H1 (cell line): ENCODE measurements at regions not wholly inside any gene's neighbourhood (a gene's known extent, or its start where the extent isn't known, plus 50 kb on each side); places are given as distances from the start of the nearest gene placed in this dataset.

Experiments
- CTCF ChIA-PET: fragments of 300-600 bp; sonication (Branson Sonifier 250); formaldehyde crosslinking; loops from one replicate; lab custom pipeline; 2021; ENCODE audit not compliant: partially characterized antibody; lab: Charles Lee
- POLR2A ChIA-PET: fragments of 300-600 bp; sonication (Branson Sonifier 250); formaldehyde crosslinking; loops from one replicate; lab custom pipeline; 2021; ENCODE audit warnings: inconsistent platforms; ENCODE audit not compliant: partially characterized antibody; lab: Charles Lee
- DNase-seq, 2 experiments: peaks; one replicate each; pipeline versions ENCODE4 v3.0.0 to v3.0.0-alpha.2; 2010 to 2022; ENCODE audit warnings: low spot score in 2 of 2, low read depth in 1 of 2, mixed read lengths in 1 of 2
- FAIRE-seq: peaks from 2 replicates; lab custom pipeline; 2011; peaks lifted over from hg19 to GRCh38; lab: Jason Lieb, UNC
- H2AFZ ChIP-seq: 2 replicates; pipeline ENCODE4 v1.8.1; 2012; ENCODE audit warnings: low read length, inconsistent platforms
- H2AK5ac ChIP-seq: 2 replicates; pipeline ENCODE4 v1.6.1; 2013; ENCODE audit warnings: low read depth, low read length
- H2BK120ac ChIP-seq: replicated peaks from 2 replicates; pipeline ENCODE3; 2013; ENCODE audit warnings: low read depth, low read length, inconsistent platforms
- H2BK12ac ChIP-seq: 2 replicates; pipeline ENCODE4 v1.6.1; 2013; ENCODE audit warnings: low read depth, low read length
- H2BK15ac ChIP-seq: 2 replicates; pipeline ENCODE4 v1.6.1; 2013; ENCODE audit warnings: low read length
- H2BK20ac ChIP-seq: 2 replicates; pipeline ENCODE4 v1.6.1; 2013; ENCODE audit warnings: low read length
- H2BK5ac ChIP-seq: 2 replicates; pipeline ENCODE4 v1.6.1; 2013; ENCODE audit warnings: low read depth, low read length
- H3K14ac ChIP-seq: 2 replicates; pipeline ENCODE4 v1.6.1; 2013; ENCODE audit warnings: inconsistent platforms; ENCODE audit not compliant: insufficient read length
- H3K18ac ChIP-seq: 2 replicates; pipeline ENCODE4 v1.6.1; 2013; ENCODE audit warnings: low read length; ENCODE audit errors: extremely low read depth
- H3K23ac ChIP-seq: 2 replicates; pipeline ENCODE4 v1.6.1; 2013; ENCODE audit warnings: inconsistent platforms; ENCODE audit not compliant: insufficient read length
- H3K23me2 ChIP-seq: 2 replicates; pipeline ENCODE4 v1.6.1; 2013; ENCODE audit warnings: low read depth, low read length
- H3K27ac ChIP-seq: 2 replicates; pipeline ENCODE4 v1.6.1; 2011; ENCODE audit warnings: low read depth, low read length, inconsistent platforms
- H3K27me3 ChIP-seq, 4 experiments: replicated peaks in 1 of 4; 1 replicate in 1 of 4; 2 replicates in 3 of 4; pipeline versions ENCODE4 v1.6.1 to v1.8.1; 2011 to 2013; ENCODE audit warnings: low read length in 3 of 4, mild to moderate bottlenecking in 3 of 4, inconsistent platforms in 2 of 4, mixed read lengths in 2 of 4, moderate library complexity in 1 of 4; ENCODE audit not compliant: control insufficient read depth in 3 of 4, insufficient read depth in 3 of 4; ENCODE audit errors: extremely low read depth in 1 of 4
- H3K36me3 ChIP-seq, 4 experiments: 2 replicates each; pipeline versions ENCODE4 v1.6.1 to v1.8.1; 2011 to 2013; ENCODE audit warnings: mild to moderate bottlenecking in 4 of 4, low read length in 3 of 4, moderate library complexity in 2 of 4, control low read depth in 1 of 4, inconsistent platforms in 1 of 4; ENCODE audit not compliant: insufficient read depth in 4 of 4, control insufficient read depth in 2 of 4
- H3K4ac ChIP-seq: replicated peaks from 2 replicates; pipeline ENCODE3; 2013; ENCODE audit warnings: low read length, low read depth, mixed read lengths, inconsistent platforms; ENCODE audit not compliant: insufficient read length
- H3K4me1 ChIP-seq, 4 experiments: replicated peaks in 1 of 4; 1 replicate in 1 of 4; 2 replicates in 3 of 4; pipeline versions ENCODE4 v1.6.1 to v1.8.1; 2011 to 2013; ENCODE audit warnings: low read length in 3 of 4, inconsistent platforms in 2 of 4, mixed read lengths in 1 of 4; ENCODE audit not compliant: insufficient read depth in 4 of 4, control insufficient read depth in 3 of 4
- H3K4me2 ChIP-seq, 2 experiments: 2 replicates each; pipeline versions ENCODE4 v1.6.1 to v1.8.1; 2011 to 2013; ENCODE audit warnings: low read depth in 2 of 2, low read length in 2 of 2, control low read depth in 1 of 2, inconsistent platforms in 1 of 2, mild to moderate bottlenecking in 1 of 2; ENCODE audit not compliant: insufficient read depth in 1 of 2
- H3K4me3 ChIP-seq, 4 experiments: fragments of 200-600, 300-600 bp in 1 of 4; sonication (generic), shearing (Covaris generic), sonication (Bioruptor Twin) in 1 of 4; 2 replicates each; pipeline versions ENCODE4 v1.5.1 to v1.8.1; 2011 to 2016; ENCODE audit warnings: low read length in 4 of 4, low read depth in 3 of 4, control low read depth in 2 of 4, inconsistent platforms in 2 of 4, mild to moderate bottlenecking in 2 of 4, mixed read lengths in 1 of 4, moderate library complexity in 1 of 4; ENCODE audit not compliant: insufficient read depth in 2 of 4; ENCODE audit errors: extremely low read depth in 1 of 4
- H3K56ac ChIP-seq: replicated peaks from 2 replicates; pipeline ENCODE3; 2013; ENCODE audit warnings: low read depth, mild to moderate bottlenecking, mixed read lengths, low read length, inconsistent platforms; ENCODE audit not compliant: insufficient read length
- H3K79me1 ChIP-seq: 2 replicates; pipeline ENCODE4 v1.6.1; 2013; ENCODE audit warnings: low read depth, low read length, control low read depth
- H3K79me2 ChIP-seq, 2 experiments: 2 replicates each; pipeline versions ENCODE4 v1.6.1 to v1.8.1; 2012 to 2013; ENCODE audit warnings: low read length in 2 of 2, mild to moderate bottlenecking in 2 of 2, inconsistent platforms in 1 of 2; ENCODE audit not compliant: insufficient read depth in 2 of 2, control insufficient read depth in 1 of 2
- H3K9ac ChIP-seq, 4 experiments: replicated peaks in 1 of 4; 1 replicate in 1 of 4; 2 replicates in 3 of 4; pipeline versions ENCODE4 v1.6.1 to v1.8.1; 2011 to 2013; ENCODE audit warnings: low read depth in 3 of 4, low read length in 3 of 4, control low read depth in 2 of 4, mild to moderate bottlenecking in 2 of 4, moderate library complexity in 2 of 4, inconsistent platforms in 1 of 4; ENCODE audit errors: extremely low read depth in 1 of 4
- H3K9me3 ChIP-seq, 2 experiments: 2 replicates each; pipeline versions ENCODE4 v1.6.1 to v1.8.1; 2012 to 2013; ENCODE audit warnings: mild to moderate bottlenecking in 2 of 2, moderate library complexity in 2 of 2, control low read depth in 1 of 2, inconsistent platforms in 1 of 2, low read depth in 1 of 2, low read length in 1 of 2, mixed read lengths in 1 of 2; ENCODE audit not compliant: insufficient read depth in 2 of 2
- H4K20me1 ChIP-seq, 2 experiments: replicated peaks in 1 of 2; 2 replicates each; pipeline versions ENCODE3 to v1.8.1; 2011 to 2013; ENCODE audit warnings: inconsistent platforms in 2 of 2, low read length in 2 of 2, mild to moderate bottlenecking in 1 of 2; ENCODE audit not compliant: insufficient read depth in 2 of 2, control insufficient read depth in 1 of 2
- H4K5ac ChIP-seq: 2 replicates; pipeline ENCODE4 v1.6.1; 2013; ENCODE audit warnings: low read length, low read depth, mixed read lengths, inconsistent platforms; ENCODE audit not compliant: insufficient read length
- H4K8ac ChIP-seq: 2 replicates; pipeline ENCODE4 v1.8.0; 2013; ENCODE audit warnings: mild to moderate bottlenecking, moderate library complexity, low read length, inconsistent platforms; ENCODE audit not compliant: insufficient read depth; ENCODE audit errors: extremely low read depth
- H4K91ac ChIP-seq: replicated peaks from 2 replicates; pipeline ENCODE3; 2013; ENCODE audit warnings: low read length, mixed read lengths, inconsistent platforms; ENCODE audit not compliant: insufficient read length
- CREB1 ChIP-seq: IDR thresholded peaks from 2 replicates; pipeline ENCODE4 v1.6.1; 2012; ENCODE audit warnings: inconsistent platforms
- HDAC2 ChIP-seq, 2 experiments: fragments of 300-600 bp in 1 of 2; sonication (generic) in 1 of 2; IDR thresholded peaks; 2 replicates each; pipeline ENCODE4 v1.6.1; 2011 to 2012; ENCODE audit warnings: low read depth in 2 of 2, low read length in 2 of 2, mild to moderate bottlenecking in 2 of 2, moderate library complexity in 2 of 2, borderline replicate concordance in 1 of 2, inconsistent platforms in 1 of 2
- HDAC6 ChIP-seq: IDR thresholded peaks from one replicate; pipeline ENCODE4 v1.7.1; 2012; ENCODE audit warnings: low read depth, mild to moderate bottlenecking, inconsistent platforms, low read length, moderate library complexity
- KDM5A ChIP-seq: fragments of 200-600 bp; IDR thresholded peaks from 2 replicates; pipeline ENCODE4 v1.7.1; 2012; ENCODE audit warnings: mild to moderate bottlenecking, low read length, inconsistent platforms, mixed read lengths
- NRF1 ChIP-seq: IDR thresholded peaks from 2 replicates; pipeline ENCODE4 v1.6.1; 2011; ENCODE audit warnings: mild to moderate bottlenecking, low read depth, low read length, improper control_type of control experiment
- RNF2 ChIP-seq: fragments of 200-900, 300-1000 bp; sonication (generic); IDR thresholded peaks from 2 replicates; pipeline ENCODE4 v1.7.1; 2016; ENCODE audit warnings: borderline replicate concordance, low read depth, mild to moderate bottlenecking, antibody characterized with exemption, low read length; ENCODE audit not compliant: poor library complexity, severe bottlenecking; ENCODE audit errors: missing control alignments
- SAP30 ChIP-seq: fragments of 300-600 bp; sonication (generic); IDR thresholded peaks from 2 replicates; pipeline ENCODE4 v1.7.1; 2012; ENCODE audit warnings: low read length, moderate library complexity, mild to moderate bottlenecking, inconsistent platforms; ENCODE audit not compliant: insufficient read depth, insufficient replicate concordance
- SP4 ChIP-seq: IDR thresholded peaks from 2 replicates; pipeline ENCODE4 v1.6.1; 2012; ENCODE audit warnings: low read length, inconsistent platforms
- SUZ12 ChIP-seq: fragments of 200-600 bp; sonication (generic); IDR thresholded peaks from 2 replicates; pipeline ENCODE4 v1.6.1; 2012; ENCODE audit warnings: mild to moderate bottlenecking, inconsistent platforms, low read length, moderate library complexity, mixed read lengths
- YY1 ChIP-seq: IDR thresholded peaks from 2 replicates; pipeline ENCODE4 v1.6.1; 2011; ENCODE audit warnings: low read depth, mild to moderate bottlenecking, low read length
- WGBS, 2 experiments: shearing (Covaris generic) in 1 of 2; methylation state at CpG; one replicate each; pipeline versions ENCODE4 v1.1.6 to v1.1.7; 2013 to 2015; ENCODE audit warnings: low lambda C conversion rate in 2 of 2, mixed read lengths in 2 of 2, inconsistent platforms in 1 of 2, low coverage in 1 of 2, missing lambda C conversion rate in 1 of 2; ENCODE audit not compliant: insufficient replicate concordance in 2 of 2, insufficient coverage in 1 of 2, insufficient read length in 1 of 2; ENCODE audit errors: extremely low coverage in 1 of 2, missing lambda C conversion rate in 1 of 2; 5-methylcytosine and 5-hydroxymethylcytosine counted together
- TF ChIP-seq, protein P1 (sequence below): IDR thresholded peaks from 2 replicates; pipeline ENCODE4 v1.6.1; 2011; ENCODE audit warnings: low read length, improper control_type of control experiment
- TF ChIP-seq, protein P2 (sequence below): IDR thresholded peaks from 2 replicates; pipeline ENCODE4 v1.6.1; 2012; ENCODE audit warnings: low read length, inconsistent platforms

DNA sequence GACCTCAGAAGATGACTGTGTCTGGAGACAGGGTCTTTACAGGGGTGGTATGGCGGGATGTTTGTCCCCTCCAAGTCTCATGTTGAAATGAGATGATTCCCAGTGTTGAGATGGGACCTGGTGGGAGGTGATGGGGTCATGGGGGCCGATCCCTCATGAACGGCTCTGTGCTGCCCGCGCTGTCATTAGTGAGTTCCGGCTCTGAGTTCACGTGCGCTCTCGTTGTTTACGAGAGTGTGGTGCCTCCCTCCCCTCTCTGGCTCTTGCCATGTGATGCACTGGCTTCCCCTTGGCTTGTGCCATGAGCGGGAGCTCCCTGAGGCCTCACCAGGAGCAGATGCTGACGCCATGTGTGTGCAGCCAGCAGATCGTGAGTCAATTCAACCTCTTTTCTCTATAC, 830.8 kb downstream of the TBC1D22A start:
- H4K5ac ChIP-seq = no peak overlapping the region
- no peaks in the 10 kb centered on the region for H3K4me1 ChIP-seq
- H3K4me2 ChIP-seq = no peak overlapping the region
- no peak overlapping the region for H2BK5ac ChIP-seq
- H3K36me3 ChIP-seq = no peaks in the 10 kb centered on the region
- H3K27me3 ChIP-seq = no peaks in the 10 kb centered on the region
- peaks cover 66 to 82% of the 10 kb centered on the region in 2 experiments for H3K9me3 ChIP-seq
- no peak overlapping the region for H3K27ac ChIP-seq
- DNase-seq (no peak), FAIRE-seq (no peak)
- H3K23ac ChIP-seq = no peak overlapping the region
- no peak overlapping the region for H2BK20ac ChIP-seq
- no peak overlapping the region for H3K4ac ChIP-seq
- no peaks in the 10 kb centered on the region for H3K79me2 ChIP-seq
- no peak overlapping the region for H3K9ac ChIP-seq
- no peak overlapping the region for H2BK12ac ChIP-seq
- no peak overlapping the region for H3K56ac ChIP-seq
- H3K79me1 ChIP-seq = no peaks in the 10 kb centered on the region
- H3K23me2 ChIP-seq = no peaks in the 10 kb centered on the region
- H3K4me3 ChIP-seq = no peak overlapping the region
- WGBS, 2 experiments = 89% methylated on average over 13 of the region's 13 CpGs; no CpG with 5 or more reads in 1 of the 2 experiments
- H2BK15ac ChIP-seq = no peak overlapping the region
- H2BK120ac ChIP-seq = no peak overlapping the region
- no peak overlapping the region for H2AFZ ChIP-seq
- no peaks in the 10 kb centered on the region for H4K20me1 ChIP-seq
- H2AK5ac ChIP-seq = no peak overlapping the region
- CTCF ChIA-PET = no interaction called here
- POLR2A ChIA-PET = no interaction called here
- H4K91ac ChIP-seq = no peak overlapping the region
- no peak overlapping the region for H4K8ac ChIP-seq
- H3K18ac ChIP-seq = no peak overlapping the region
- H3K14ac ChIP-seq = no peak overlapping the region
- no peak for TF ChIP-seq RNF2
- TF ChIP-seq, protein P1, sequence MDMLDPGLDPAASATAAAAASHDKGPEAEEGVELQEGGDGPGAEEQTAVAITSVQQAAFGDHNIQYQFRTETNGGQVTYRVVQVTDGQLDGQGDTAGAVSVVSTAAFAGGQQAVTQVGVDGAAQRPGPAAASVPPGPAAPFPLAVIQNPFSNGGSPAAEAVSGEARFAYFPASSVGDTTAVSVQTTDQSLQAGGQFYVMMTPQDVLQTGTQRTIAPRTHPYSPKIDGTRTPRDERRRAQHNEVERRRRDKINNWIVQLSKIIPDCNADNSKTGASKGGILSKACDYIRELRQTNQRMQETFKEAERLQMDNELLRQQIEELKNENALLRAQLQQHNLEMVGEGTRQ = no peak
- TF ChIP-seq SP4 = no peak
- no peak for TF ChIP-seq KDM5A
- no peak for TF ChIP-seq HDAC6
- no peak for TF ChIP-seq SAP30
- no peak for TF ChIP-seq CREB1
- no peak for TF ChIP-seq SUZ12
- no peak for TF ChIP-seq HDAC2 (IDR thresholded peaks at IDR 0.05; ENCODE audit: borderline replicate concordance in 1 of 2, low read depth in 2 of 2, low read length in 2 of 2)
- TF ChIP-seq, protein P2, sequence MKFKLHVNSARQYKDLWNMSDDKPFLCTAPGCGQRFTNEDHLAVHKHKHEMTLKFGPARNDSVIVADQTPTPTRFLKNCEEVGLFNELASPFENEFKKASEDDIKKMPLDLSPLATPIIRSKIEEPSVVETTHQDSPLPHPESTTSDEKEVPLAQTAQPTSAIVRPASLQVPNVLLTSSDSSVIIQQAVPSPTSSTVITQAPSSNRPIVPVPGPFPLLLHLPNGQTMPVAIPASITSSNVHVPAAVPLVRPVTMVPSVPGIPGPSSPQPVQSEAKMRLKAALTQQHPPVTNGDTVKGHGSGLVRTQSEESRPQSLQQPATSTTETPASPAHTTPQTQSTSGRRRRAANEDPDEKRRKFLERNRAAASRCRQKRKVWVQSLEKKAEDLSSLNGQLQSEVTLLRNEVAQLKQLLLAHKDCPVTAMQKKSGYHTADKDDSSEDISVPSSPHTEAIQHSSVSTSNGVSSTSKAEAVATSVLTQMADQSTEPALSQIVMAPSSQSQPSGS = no peak
- TF ChIP-seq NRF1 = no peak
- no peak for TF ChIP-seq YY1
